Endothelial cell of umbilical vein (primary cell): ENCODE measurements at regions not wholly inside any gene's neighbourhood (a gene's known extent, or its start where the extent isn't known, plus 50 kb on each side); places are given as distances from the start of the nearest gene placed in this dataset.

Source experiments
- BruUV-seq: library from RNA; stranded (reverse); fragments of 400-500 nt; replicated peaks from 2 replicates; lab custom pipeline; 2021; lab: Mats Ljungman, UMichigan
- CTCF ChIA-PET: fragments of 300-600, 350-600 bp; sonication (Branson Sonifier 250); formaldehyde crosslinking; loops from one replicate; lab custom pipeline; 2021; ENCODE audit warnings: antibody characterized with exemption, inconsistent platforms; lab: Charles Lee
- POLR2A ChIA-PET: fragments of 300-600, 350-600 bp; sonication (Branson Sonifier 250); formaldehyde crosslinking; loops from one replicate; lab custom pipeline; 2021; ENCODE audit warnings: antibody characterized with exemption, inconsistent platforms; lab: Charles Lee
- DNase-seq: peaks from one replicate; pipeline ENCODE4 v3.0.0-alpha.2; 2011; ENCODE audit warnings: low read depth, low spot score
- FAIRE-seq: peaks from 2 replicates; lab custom pipeline; 2011; peaks lifted over from hg19 to GRCh38; lab: Jason Lieb, UNC
- H2AFZ ChIP-seq: 2 replicates; pipeline ENCODE4 v1.6.0; 2012; ENCODE audit warnings: low read depth, low read length, control low read depth, inconsistent platforms
- H3K27ac ChIP-seq: 2 replicates; pipeline ENCODE4 v1.5.1; 2011; ENCODE audit warnings: low read depth, mild to moderate bottlenecking, control low read depth, low read length, moderate library complexity; ENCODE audit not compliant: insufficient read depth
- H3K27me3 ChIP-seq, 2 experiments: 2 replicates each; pipeline versions ENCODE4 v1.6.0 to v1.6.1; 2011; ENCODE audit warnings: low read length in 2 of 2, mixed read lengths in 1 of 2; ENCODE audit not compliant: control insufficient read depth in 2 of 2, insufficient read depth in 2 of 2
- H3K36me3 ChIP-seq, 2 experiments: 2 replicates in 1 of 2; 3 replicates in 1 of 2; pipeline ENCODE4 v1.5.1; 2011; ENCODE audit warnings: low read length in 2 of 2, mild to moderate bottlenecking in 1 of 2, moderate library complexity in 1 of 2; ENCODE audit not compliant: control insufficient read depth in 2 of 2, insufficient read depth in 2 of 2; ENCODE audit errors: extremely low read depth in 1 of 2
- H3K4me1 ChIP-seq: 3 replicates; pipeline ENCODE4 v1.5.1; 2011; ENCODE audit warnings: mild to moderate bottlenecking, low read length; ENCODE audit not compliant: control insufficient read depth, insufficient read depth; ENCODE audit errors: extremely low read depth
- H3K4me2 ChIP-seq: 2 replicates; pipeline ENCODE4 v1.6.1; 2011; ENCODE audit warnings: low read length, control low read depth, mixed read lengths; ENCODE audit not compliant: insufficient read depth
- H3K4me3 ChIP-seq, 3 experiments: fragments of 200-600 bp in 1 of 3; sonication (generic), shearing (Covaris generic) in 1 of 3; replicated peaks in 1 of 3; 2 replicates each; pipeline ENCODE4 v1.5.1; 2011 to 2016; ENCODE audit warnings: control low read depth in 3 of 3, low read length in 3 of 3, mild to moderate bottlenecking in 2 of 3, inconsistent platforms in 1 of 3, low read depth in 1 of 3, moderate library complexity in 1 of 3; ENCODE audit not compliant: insufficient read depth in 1 of 3
- H3K79me2 ChIP-seq: 2 replicates; pipeline ENCODE4 v1.6.0; 2012; ENCODE audit warnings: low read length, inconsistent platforms; ENCODE audit not compliant: control insufficient read depth, insufficient read depth
- H3K9ac ChIP-seq: replicated peaks from 2 replicates; pipeline ENCODE3; 2011; ENCODE audit warnings: low read length, control low read depth; ENCODE audit not compliant: insufficient read depth; ENCODE audit errors: extremely low read depth
- H3K9me1 ChIP-seq: replicated peaks from 3 replicates; pipeline ENCODE4 v1.6.0; 2011; ENCODE audit warnings: mild to moderate bottlenecking, low read length; ENCODE audit not compliant: control insufficient read depth, insufficient read depth; ENCODE audit errors: extremely low read depth
- H3K9me3 ChIP-seq: replicated peaks from 2 replicates; pipeline ENCODE4 v1.5.1; 2012; ENCODE audit warnings: low read length, inconsistent platforms; ENCODE audit not compliant: control insufficient read depth, insufficient read depth
- H4K20me1 ChIP-seq: replicated peaks from 2 replicates; pipeline ENCODE3; 2011; ENCODE audit warnings: mild to moderate bottlenecking, low read length; ENCODE audit not compliant: control insufficient read depth, insufficient read depth; ENCODE audit errors: extremely low read depth
- EZH2 ChIP-seq: IDR thresholded peaks from 2 replicates; pipeline ENCODE4 v1.6.1; 2012; ENCODE audit warnings: borderline replicate concordance, low read depth, mild to moderate bottlenecking, moderate library complexity, low read length, inconsistent platforms; ENCODE audit not compliant: severe bottlenecking
- FOS ChIP-seq: IDR thresholded peaks from 2 replicates; pipeline ENCODE4 v1.6.1; 2011; ENCODE audit warnings: mild to moderate bottlenecking, low read length, moderate library complexity, borderline replicate concordance; ENCODE audit not compliant: insufficient read depth
- GATA2 ChIP-seq: IDR thresholded peaks from 2 replicates; pipeline ENCODE4 v1.7.0; 2011; ENCODE audit warnings: low read depth, mild to moderate bottlenecking, moderate library complexity, mixed read lengths, low read length; ENCODE audit not compliant: insufficient read length, insufficient read depth
- JUN ChIP-seq: IDR thresholded peaks from 2 replicates; pipeline ENCODE4 v1.6.1; 2011; ENCODE audit warnings: borderline replicate concordance, low read depth; ENCODE audit not compliant: insufficient read length, insufficient read depth
- MAX ChIP-seq: IDR thresholded peaks from 2 replicates; pipeline ENCODE4 v1.6.1; 2011; ENCODE audit not compliant: insufficient read depth, insufficient read length
- MYC ChIP-seq: IDR thresholded peaks from one replicate; pipeline ENCODE4 v1.6.1; 2011; ENCODE audit warnings: mild to moderate bottlenecking, low read depth, low read length
- POLR2A ChIP-seq: IDR thresholded peaks from 2 replicates; pipeline ENCODE4 v1.6.1; 2012; ENCODE audit warnings: low read depth, mild to moderate bottlenecking, control low read depth, low read length
- POLR2AphosphoS5 ChIP-seq: IDR thresholded peaks from 2 replicates; pipeline ENCODE4 v1.6.1; 2012; ENCODE audit warnings: low read depth, mild to moderate bottlenecking, control low read depth, low read length, moderate library complexity; ENCODE audit not compliant: insufficient read depth
- dilution Hi-C: fragments of 300-500 bp; cut with MboI; formaldehyde crosslinking; loops from one replicate; pipeline ENCODE4 v1.15.0; 2019; ENCODE audit warnings: low sequenced_read_pairs; ENCODE audit not compliant: extremely low pct_ligation_motif_present
- intact Hi-C: fragments of 100-400 bp; cut with micrococcal nuclease; formaldehyde crosslinking; loops from one replicate; pipeline ENCODE4 v1.10.0; 2022
- TF ChIP-seq, protein P1 (sequence below), 2 donors: IDR thresholded peaks; 1 replicate in 1 of 2; 2 replicates in 1 of 2; pipeline ENCODE4 v1.5.1; 2011; ENCODE audit warnings: low read length in 2 of 2, mild to moderate bottlenecking in 2 of 2, moderate library complexity in 2 of 2, control low read depth in 1 of 2, inconsistent platforms in 1 of 2, low read depth in 1 of 2; ENCODE audit not compliant: insufficient read depth in 1 of 2; ENCODE audit errors: extremely low read depth in 1 of 2

- Histone ChIP-seq H3K27me3 (no peaks in the 10 kb centered on the region), H3K4me2 (peak overlapping the region; percentile 33), H3K4me1 (peaks cover 22% of the 10 kb centered on the region), H3K9me3 (no peaks in the 10 kb centered on the region), H3K4me3 (no peak overlapping the region), H3K9ac (no peak overlapping the region), H3K36me3 (no peaks in the 10 kb centered on the region), H3K9me1 (no peaks in the 10 kb centered on the region), H3K79me2 (no peaks in the 10 kb centered on the region), H3K27ac (no peak overlapping the region), H2AFZ (peak overlapping the region; percentile 50), H4K20me1 (no peaks in the 10 kb centered on the region)
- no TSS peak for BruUV-seq
- intact Hi-C loops = loop anchor here (5.0 kb wide), 1 partner anchor 77 kb away; no protein-coding TSS in a partner anchor
- DNase-seq = peak; percentile 50
- ChIA-PET CTCF (interaction anchor here (1.0 to 1.2 kb wide), 2 partner anchors 9 to 194 kb away, joined by 3 to 4 read pairs; no protein-coding TSS in a partner anchor), POLR2A (no interaction called here)
- FAIRE-seq = peak; percentile 68
- dilution Hi-C loops = no loop called here
- TF ChIP-seq GATA2 (peak; percentile 41), POLR2AphosphoS5 (no peak)
These were observed 274.9 kb downstream of the HAO1 start for GRCh38 chr20:7665376-7665775.

- TF ChIP-seq FOS (peak; percentile 88), MAX (no peak), GATA2 (peak; percentile 67), JUN (peak; percentile 54), EZH2 (no peak), MYC (no peak), POLR2AphosphoS5 (peak; percentile 63), POLR2A (no peak)
- TF ChIP-seq, protein P1, sequence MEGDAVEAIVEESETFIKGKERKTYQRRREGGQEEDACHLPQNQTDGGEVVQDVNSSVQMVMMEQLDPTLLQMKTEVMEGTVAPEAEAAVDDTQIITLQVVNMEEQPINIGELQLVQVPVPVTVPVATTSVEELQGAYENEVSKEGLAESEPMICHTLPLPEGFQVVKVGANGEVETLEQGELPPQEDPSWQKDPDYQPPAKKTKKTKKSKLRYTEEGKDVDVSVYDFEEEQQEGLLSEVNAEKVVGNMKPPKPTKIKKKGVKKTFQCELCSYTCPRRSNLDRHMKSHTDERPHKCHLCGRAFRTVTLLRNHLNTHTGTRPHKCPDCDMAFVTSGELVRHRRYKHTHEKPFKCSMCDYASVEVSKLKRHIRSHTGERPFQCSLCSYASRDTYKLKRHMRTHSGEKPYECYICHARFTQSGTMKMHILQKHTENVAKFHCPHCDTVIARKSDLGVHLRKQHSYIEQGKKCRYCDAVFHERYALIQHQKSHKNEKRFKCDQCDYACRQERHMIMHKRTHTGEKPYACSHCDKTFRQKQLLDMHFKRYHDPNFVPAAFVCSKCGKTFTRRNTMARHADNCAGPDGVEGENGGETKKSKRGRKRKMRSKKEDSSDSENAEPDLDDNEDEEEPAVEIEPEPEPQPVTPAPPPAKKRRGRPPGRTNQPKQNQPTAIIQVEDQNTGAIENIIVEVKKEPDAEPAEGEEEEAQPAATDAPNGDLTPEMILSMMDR (IDR thresholded peaks at IDR 0.05; ENCODE audit: extremely low read depth in 1 of 2, insufficient read depth in 1 of 2, low read depth in 1 of 2, low read length in 2 of 2) = no peak
- Histone ChIP-seq H3K27ac (peak overlapping the region; percentile 11), H3K4me3 (no peak overlapping the region), H4K20me1 (no peaks in the 10 kb centered on the region), H3K4me2 (peak overlapping the region; percentile 67), H3K9me3 (no peaks in the 10 kb centered on the region), H3K4me1 (peaks cover 22% of the 10 kb centered on the region), H2AFZ (no peak overlapping the region), H3K79me2 (no peaks in the 10 kb centered on the region), H3K9me1 (no peaks in the 10 kb centered on the region), H3K9ac (no peak overlapping the region), H3K27me3 (no peaks in the 10 kb centered on the region), H3K36me3 (no peaks in the 10 kb centered on the region)
- BruUV-seq = no TSS peak
- CTCF ChIA-PET = interaction anchor here (1.0 to 1.1 kb wide), 2 partner anchors 10 to 381 kb away, joined by 4 read pairs; no protein-coding TSS in a partner anchor
- FAIRE-seq = peak; percentile 73
- peak; percentile 80 for DNase-seq
- intact Hi-C loops (loop anchor here (2.0 to 5.0 kb wide), 2 partner anchors 38 to 75 kb away; no protein-coding TSS in a partner anchor), dilution Hi-C loops (no loop called here)
- POLR2A ChIA-PET = no interaction called here
These were observed 273.1 kb downstream of the HAO1 start for GRCh38 chr20:7667194-7667593.
